GM12873 (cell line): ENCODE measurements at regions not wholly inside any gene's neighbourhood (a gene's known extent, or its start where the extent isn't known, plus 50 kb on each side); places are given as distances from the start of the nearest gene placed in this dataset.

ENCODE experiments used
- CTCF ChIP-seq: IDR thresholded peaks from 2 replicates; pipeline ENCODE4 v1.5.1; 2012; ENCODE audit warnings: low read depth, mild to moderate bottlenecking, moderate library complexity, low read length, control low read depth; ENCODE audit not compliant: insufficient read depth; ENCODE audit errors: missing control alignments

- TF ChIP-seq CTCF: no peak
Measured at GRCh38 chr9:11663913-11664312, 1029.3 kb upstream of the TYRP1 start.

- TF ChIP-seq CTCF: no peak
Measured at GRCh38 chr9:11676821-11677220, 1016.4 kb upstream of the TYRP1 start.

GRCh38 chr9:11686733-11687132, 1006.5 kb upstream of the TYRP1 start:
- TF ChIP-seq CTCF: no peak

DNA sequence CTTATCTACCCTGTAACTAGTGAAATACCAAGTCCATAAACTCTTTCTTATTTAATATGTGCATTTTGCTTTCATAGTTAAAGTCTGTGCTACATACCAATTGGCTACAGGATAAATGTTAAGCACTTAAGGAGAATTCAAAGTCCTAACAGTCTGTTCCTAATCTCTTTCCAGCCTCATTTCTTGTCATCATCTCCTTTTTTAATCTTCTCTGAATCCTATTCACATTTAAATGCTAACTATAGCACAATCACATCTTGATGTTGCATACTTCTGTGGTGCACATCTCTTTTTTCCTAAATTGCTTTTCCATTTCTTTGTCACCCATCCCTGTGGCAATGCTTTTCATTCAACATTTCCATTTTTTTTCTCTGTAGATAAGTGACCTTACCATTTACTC, 996.1 kb upstream of the TYRP1 start:
- no peak for TF ChIP-seq CTCF

DNA sequence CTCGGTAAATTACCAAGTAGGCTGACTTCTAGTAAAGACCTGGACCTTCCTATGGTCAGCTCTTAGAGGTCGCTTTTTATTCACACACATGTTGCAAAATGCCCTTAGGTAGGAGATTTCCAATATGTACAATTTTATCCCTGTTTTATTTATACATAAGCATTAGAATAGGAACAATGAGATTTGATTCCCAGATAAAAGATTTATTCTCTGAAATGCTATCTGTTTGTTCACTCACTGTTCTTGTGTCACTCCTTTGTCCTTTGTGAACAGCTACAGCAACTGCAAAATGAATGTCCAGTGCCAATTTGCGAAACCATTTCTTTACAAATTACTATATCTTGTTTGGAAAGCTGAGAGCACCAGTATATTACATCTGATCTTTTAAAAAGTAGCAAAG, 991.5 kb upstream of the TYRP1 start:
- TF ChIP-seq CTCF: no peak

DNA sequence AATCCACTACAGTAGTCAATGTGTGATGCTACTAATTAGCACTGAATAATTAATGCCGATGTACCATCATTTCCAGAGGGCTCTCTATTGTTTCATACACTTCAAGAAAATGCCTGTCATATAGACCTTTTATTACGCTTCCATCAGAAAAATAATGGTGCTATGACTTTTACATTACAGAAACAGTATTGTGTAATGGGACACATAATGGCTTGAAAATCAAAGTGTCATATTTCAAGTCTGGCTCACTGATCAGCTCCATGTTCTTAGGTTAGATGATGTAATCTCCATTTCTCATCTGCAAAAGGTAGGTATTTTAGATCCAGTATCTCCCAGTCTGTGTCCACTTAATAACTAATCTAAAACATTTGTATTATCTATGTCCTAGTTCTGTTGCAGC, 990.6 kb upstream of the TYRP1 start:
- no peak for TF ChIP-seq CTCF

GRCh38 chr9:11708899-11709298, 984.3 kb upstream of the TYRP1 start:
- no peak for TF ChIP-seq CTCF

DNA sequence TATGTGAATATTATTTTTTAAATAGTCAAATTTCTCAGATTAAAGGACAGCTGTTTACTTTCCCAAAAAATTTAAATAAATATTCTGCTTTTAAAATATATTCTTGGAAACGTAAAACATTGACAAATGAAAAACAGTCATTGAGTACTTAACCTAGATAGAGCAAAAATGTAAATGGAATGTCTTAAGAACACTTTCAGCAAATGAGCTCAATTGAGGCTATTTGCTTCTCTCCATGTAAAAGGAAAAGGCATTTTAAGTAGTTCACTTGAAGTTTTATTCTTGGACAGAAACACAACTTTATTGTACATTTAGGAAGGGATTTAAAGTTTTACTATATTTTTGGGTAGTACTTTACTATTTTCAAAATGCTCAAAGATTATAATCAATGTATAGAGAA, 983.6 kb upstream of the TYRP1 start:
- no peak for TF ChIP-seq CTCF
